ENCODE measurements at regions not wholly inside any gene's neighbourhood (a gene's known extent, or its start where the extent isn't known, plus 50 kb on each side); places are given as distances from the start of the nearest gene placed in this dataset.

DNA sequence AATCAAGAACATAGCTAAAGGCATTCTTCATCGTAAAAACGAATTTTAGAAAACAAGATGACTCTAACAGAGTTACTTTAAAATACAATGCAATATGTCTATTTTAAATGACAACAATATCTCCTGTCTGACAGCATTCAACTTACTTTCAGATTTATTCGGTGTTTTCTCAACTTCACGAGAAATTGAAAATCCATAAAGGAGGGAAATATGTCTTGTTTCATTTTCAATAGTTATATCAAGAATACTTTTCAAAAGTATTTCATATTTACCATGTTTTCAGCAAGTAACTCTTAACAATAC is 254.8 kb downstream of the DAD1 start:
- H2AFZ ChIP-seq (ENCODE audit: control insufficient read depth, low read depth, low read length) = no peak overlapping the region
- H3K9ac ChIP-seq (ENCODE audit: control insufficient read depth, insufficient read depth, low read length) = no peak overlapping the region
- H3K27me3 ChIP-seq (replicated peaks in 1 of 2; ENCODE audit: control insufficient read depth in 2 of 2, insufficient read depth in 2 of 2, low read length in 1 of 2) = no peaks in the 10 kb centered on the region
- in situ Hi-C loops (cut with MboI) = no loop called here
- no peaks in the 10 kb centered on the region for H3K36me3 ChIP-seq (ENCODE audit: control insufficient read depth in 2 of 2, insufficient read depth in 2 of 2, low read length in 1 of 2)
- SMC1A ChIA-PET (ENCODE audit: uncharacterized antibody, unreplicated experiment) = interaction anchor here (1.2 to 6.1 kb wide), 6 partner anchors 13 to 125 kb away, joined by 3 to 53 read pairs (median 4); no protein-coding TSS in a partner anchor
- H3K27ac ChIP-seq (ENCODE audit: control insufficient read depth, insufficient read depth) = no peak overlapping the region
- POLR2A ChIA-PET = no interaction called here
- no peak overlapping the region for H3K4me3 ChIP-seq
- H3K79me2 ChIP-seq (ENCODE audit: control insufficient read depth, insufficient read depth, low read length) = no peaks in the 10 kb centered on the region
- DNase-seq (ENCODE audit: low read depth, low spot score) = no peak
- intact Hi-C loops (cut with micrococcal nuclease; ENCODE audit: unreplicated experiment) = no loop called here
- TF ChIP-seq, protein P1, sequence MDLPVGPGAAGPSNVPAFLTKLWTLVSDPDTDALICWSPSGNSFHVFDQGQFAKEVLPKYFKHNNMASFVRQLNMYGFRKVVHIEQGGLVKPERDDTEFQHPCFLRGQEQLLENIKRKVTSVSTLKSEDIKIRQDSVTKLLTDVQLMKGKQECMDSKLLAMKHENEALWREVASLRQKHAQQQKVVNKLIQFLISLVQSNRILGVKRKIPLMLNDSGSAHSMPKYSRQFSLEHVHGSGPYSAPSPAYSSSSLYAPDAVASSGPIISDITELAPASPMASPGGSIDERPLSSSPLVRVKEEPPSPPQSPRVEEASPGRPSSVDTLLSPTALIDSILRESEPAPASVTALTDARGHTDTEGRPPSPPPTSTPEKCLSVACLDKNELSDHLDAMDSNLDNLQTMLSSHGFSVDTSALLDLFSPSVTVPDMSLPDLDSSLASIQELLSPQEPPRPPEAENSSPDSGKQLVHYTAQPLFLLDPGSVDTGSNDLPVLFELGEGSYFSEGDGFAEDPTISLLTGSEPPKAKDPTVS (IDR thresholded peaks at IDR 0.05; ENCODE audit: low read depth, low read length) = no peak
- TF ChIP-seq IKZF2 (IDR thresholded peaks at IDR 0.05) = 0 out of 4 replicates have a peak, but pooled peaks of 1 of the 2 experiments have one; percentile 1
- TF ChIP-seq, protein P2, sequence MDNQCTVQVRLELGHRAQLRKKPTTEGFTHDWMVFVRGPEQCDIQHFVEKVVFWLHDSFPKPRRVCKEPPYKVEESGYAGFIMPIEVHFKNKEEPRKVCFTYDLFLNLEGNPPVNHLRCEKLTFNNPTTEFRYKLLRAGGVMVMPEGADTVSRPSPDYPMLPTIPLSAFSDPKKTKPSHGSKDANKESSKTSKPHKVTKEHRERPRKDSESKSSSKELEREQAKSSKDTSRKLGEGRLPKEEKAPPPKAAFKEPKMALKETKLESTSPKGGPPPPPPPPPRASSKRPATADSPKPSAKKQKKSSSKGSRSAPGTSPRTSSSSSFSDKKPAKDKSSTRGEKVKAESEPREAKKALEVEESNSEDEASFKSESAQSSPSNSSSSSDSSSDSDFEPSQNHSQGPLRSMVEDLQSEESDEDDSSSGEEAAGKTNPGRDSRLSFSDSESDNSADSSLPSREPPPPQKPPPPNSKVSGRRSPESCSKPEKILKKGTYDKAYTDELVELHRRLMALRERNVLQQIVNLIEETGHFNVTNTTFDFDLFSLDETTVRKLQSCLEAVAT (IDR thresholded peaks at IDR 0.05) = no peak
- no peak for TF ChIP-seq CEBPB (IDR thresholded peaks at IDR 0.05; ENCODE audit: borderline replicate concordance in 1 of 2, low read depth in 2 of 2, low read length in 2 of 2)
- no peak for TF ChIP-seq SMAD5 (IDR thresholded peaks at IDR 0.05; ENCODE audit: low read depth)
- TF ChIP-seq ZNF384 (IDR thresholded peaks at IDR 0.05; ENCODE audit: borderline replicate concordance, low read depth, low read length) = no peak
- H3K4me1 ChIP-seq (ENCODE audit: control insufficient read depth, insufficient read depth, low read length) = no peaks in the 10 kb centered on the region
- no TSS peak for BruUV-seq (replicated peaks)
- no peak for FAIRE-seq
- no peak for ATAC-seq
- no peaks in the 10 kb centered on the region; the same call in 2 of the 3 replicates for H3K9me3 ChIP-seq (replicated peaks; ENCODE audit: control insufficient read depth, insufficient read depth, low read length)
- no peaks in the 10 kb centered on the region for H4K20me1 ChIP-seq (ENCODE audit: control insufficient read depth, insufficient read depth)
- H3K4me2 ChIP-seq (ENCODE audit: control insufficient read depth, insufficient read depth) = no peak overlapping the region
- WGBS (ENCODE audit: insufficient coverage, insufficient replicate concordance, low lambda C conversion rate, missing lambda C conversion rate) = 1% methylated on average over 4 of the region's 4 CpGs
- RAD21 ChIA-PET (ENCODE audit: unreplicated experiment) = interaction anchor here (0.8 to 3.3 kb wide), 6 partner anchors 14 to 109 kb away, joined by 3 to 19 read pairs (median 4); no protein-coding TSS in a partner anchor
- CTCF ChIA-PET = interaction anchor here (0.7 to 7.9 kb wide), 8 partner anchors 14 to 124 kb away, joined by 3 to 74 read pairs (median 5); no protein-coding TSS in a partner anchor
